GM12891 (cell line): ENCODE measurements at regions not wholly inside any gene's neighbourhood (a gene's known extent, or its start where the extent isn't known, plus 50 kb on each side); places are given as distances from the start of the nearest gene placed in this dataset.

Source experiments
- DNase-seq: peaks from one replicate; pipeline ENCODE4 v3.0.0; 2011; ENCODE audit warnings: low spot score; ENCODE audit not compliant: insufficient read length
- FAIRE-seq: peaks from 2 replicates; lab custom pipeline; 2011; peaks lifted over from hg19 to GRCh38; lab: Jason Lieb, UNC
- PAX5 ChIP-seq: IDR thresholded peaks from 2 replicates; pipeline ENCODE4 v1.6.1; 2011; ENCODE audit warnings: low read length, moderate library complexity, mild to moderate bottlenecking; ENCODE audit not compliant: insufficient read depth, severe bottlenecking
- POLR2A ChIP-seq: IDR thresholded peaks from 2 replicates; pipeline ENCODE4 v1.6.1; 2011; ENCODE audit warnings: low read depth, low read length, control low read depth
- POLR2AphosphoS5 ChIP-seq: IDR thresholded peaks from 2 replicates; pipeline ENCODE4 v1.6.1; 2011; ENCODE audit warnings: low read depth, low read length, control low read depth
- POU2F2 ChIP-seq: IDR thresholded peaks from 2 replicates; pipeline ENCODE4 v1.6.1; 2011; ENCODE audit warnings: low read depth, mild to moderate bottlenecking, control low read depth, low read length, moderate library complexity
- SPI1 ChIP-seq: IDR thresholded peaks from 2 replicates; pipeline ENCODE4 v1.6.1; 2011; ENCODE audit warnings: low read depth, low read length, control low read depth
- TAF1 ChIP-seq: IDR thresholded peaks from 2 replicates; pipeline ENCODE4 v1.6.1; 2011; ENCODE audit warnings: low read depth, low read length, control low read depth

GRCh38 chr6:147817042-147817689 lies 308.7 kb downstream of the SAMD5 start:
- TF ChIP-seq SPI1 (no peak), POLR2AphosphoS5 (no peak), TAF1 (no peak), POLR2A (no peak), POU2F2 (no peak), PAX5 (no peak)
- no peak for FAIRE-seq
- no peak for DNase-seq

GRCh38 chr6:147820520-147820919 lies 312.0 kb downstream of the SAMD5 start:
- no peak for DNase-seq
- no peak for FAIRE-seq
- TF ChIP-seq POLR2A (no peak), SPI1 (no peak), POU2F2 (no peak), TAF1 (no peak), PAX5 (no peak), POLR2AphosphoS5 (no peak)

- DNase-seq (no peak), FAIRE-seq (no peak)
Measured at GRCh38 chr6:147821295-147821897, 312.9 kb downstream of the SAMD5 start.

GRCh38 chr6:147823936-147824335 lies 315.4 kb downstream of the SAMD5 start:
- DNase-seq (no peak), FAIRE-seq (no peak)
- TF ChIP-seq POU2F2 (no peak), SPI1 (no peak), TAF1 (no peak), POLR2A (no peak), POLR2AphosphoS5 (no peak), PAX5 (no peak)

More at GRCh38 chr6:147821295-147821897, 312.9 kb downstream of the SAMD5 start:
- TF ChIP-seq SPI1 (no peak), TAF1 (no peak), PAX5 (no peak), POLR2AphosphoS5 (no peak), POU2F2 (no peak), POLR2A (no peak)

DNA sequence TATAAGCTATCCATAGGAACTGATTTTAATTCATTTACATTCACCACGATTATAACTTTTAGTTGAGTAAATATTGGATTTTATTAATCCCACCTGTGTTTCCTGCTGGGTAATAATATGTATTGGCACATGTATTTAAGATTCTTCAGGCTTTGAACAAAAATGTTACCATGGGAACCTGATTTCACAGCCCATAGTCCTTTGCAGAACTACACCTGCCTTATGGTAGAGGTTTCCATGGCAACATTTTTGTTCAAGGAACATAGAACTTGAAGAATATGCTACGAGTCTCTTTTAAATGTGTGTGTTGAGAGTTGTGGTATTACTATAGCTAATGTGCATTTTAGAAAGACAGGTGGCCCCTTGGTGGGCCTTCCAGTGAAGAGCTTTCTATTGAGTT lies 317.4 kb downstream of the SAMD5 start:
- no peak for TF ChIP-seq SPI1
- TF ChIP-seq PAX5 = no peak
- no peak for TF ChIP-seq POLR2AphosphoS5
- TF ChIP-seq TAF1 = no peak
- TF ChIP-seq POU2F2 = no peak
- no peak for TF ChIP-seq POLR2A
- FAIRE-seq (no peak), DNase-seq (no peak)

GRCh38 chr6:147826698-147827097 lies 318.2 kb downstream of the SAMD5 start:
- no peak for DNase-seq
- FAIRE-seq = no peak
- no peak for TF ChIP-seq POLR2AphosphoS5
- no peak for TF ChIP-seq SPI1

DNA sequence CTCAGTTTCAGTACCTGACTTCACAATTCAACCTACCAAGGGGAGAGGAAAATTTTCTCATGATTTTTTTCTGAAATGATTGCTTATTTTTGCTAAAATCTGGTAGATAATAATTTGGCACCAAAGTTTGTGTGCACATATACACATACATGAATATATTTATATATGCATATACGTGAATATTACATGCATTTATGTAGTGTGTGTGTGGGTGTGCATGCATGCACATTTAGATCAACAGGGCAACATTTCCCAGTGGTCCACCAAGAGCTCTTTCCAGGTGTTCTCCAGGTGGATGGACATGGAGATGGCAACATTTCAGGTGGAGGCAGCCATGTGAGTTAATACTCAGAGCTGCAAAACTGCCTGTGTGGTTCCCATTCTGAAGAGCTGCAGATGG lies 320.9 kb downstream of the SAMD5 start:
- no peak for DNase-seq
- TF ChIP-seq TAF1 (no peak), POLR2AphosphoS5 (no peak), PAX5 (no peak), POU2F2 (no peak), POLR2A (no peak), SPI1 (no peak)
- FAIRE-seq = no peak

DNA sequence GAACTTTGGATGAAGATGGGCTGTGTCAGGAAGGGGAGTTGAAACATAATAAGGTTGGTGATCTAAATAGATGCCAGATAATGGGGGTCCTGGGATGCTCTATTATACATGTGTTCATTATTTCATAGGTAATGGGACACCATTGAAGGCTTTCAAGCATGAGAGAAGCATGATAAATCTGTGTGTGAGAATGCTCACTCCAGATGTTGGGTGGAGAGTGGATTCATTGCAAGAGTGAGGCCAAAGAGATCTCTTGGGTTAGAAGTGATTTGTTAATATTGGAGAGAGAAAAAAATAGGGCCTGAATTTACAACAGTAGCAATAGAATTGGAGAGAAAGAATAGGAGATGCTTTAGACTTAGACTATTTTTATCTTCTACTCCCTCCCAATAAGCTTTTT lies 321.3 kb downstream of the SAMD5 start:
- FAIRE-seq (no peak), DNase-seq (no peak)
- TF ChIP-seq PAX5 (no peak), SPI1 (no peak), POLR2AphosphoS5 (no peak), TAF1 (no peak), POU2F2 (no peak), POLR2A (no peak)

- FAIRE-seq (no peak), DNase-seq (no peak)
- TF ChIP-seq PAX5 (no peak), POU2F2 (no peak), SPI1 (no peak), TAF1 (no peak), POLR2A (no peak), POLR2AphosphoS5 (no peak)
Measured at GRCh38 chr6:147831356-147831755, 322.9 kb downstream of the SAMD5 start.

DNA sequence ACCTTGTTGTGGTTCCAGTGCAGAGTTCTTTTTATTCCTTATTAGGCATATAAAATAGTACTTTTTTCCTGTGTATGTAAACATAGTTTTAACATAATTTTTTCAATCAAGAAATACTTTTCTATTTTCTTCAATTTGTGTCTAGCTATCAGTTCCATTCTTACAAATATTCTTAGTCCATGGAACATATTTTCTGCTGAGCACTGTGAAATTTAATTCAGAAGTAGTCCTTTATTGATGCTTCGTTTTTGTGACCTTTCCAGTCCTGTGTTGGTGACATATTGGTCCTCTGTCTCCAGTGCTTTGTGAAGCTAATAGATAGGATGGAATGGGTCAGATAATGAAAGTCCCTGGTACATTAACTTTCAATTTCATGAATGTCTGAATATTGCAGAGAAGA lies 325.1 kb downstream of the SAMD5 start:
- TF ChIP-seq POU2F2 (no peak), POLR2A (no peak), POLR2AphosphoS5 (no peak), PAX5 (no peak), TAF1 (no peak), SPI1 (no peak)
- no peak for DNase-seq
- no peak for FAIRE-seq
